ENCODE measurements at regions not wholly inside any gene's neighbourhood (a gene's known extent, or its start where the extent isn't known, plus 50 kb on each side); places are given as distances from the start of the nearest gene placed in this dataset.
"Not testable (repeated sequence)": the region's sequence is repeated elsewhere in the genome, so short reads cannot be mapped to it uniquely, and the experiment has no call there.

DNA sequence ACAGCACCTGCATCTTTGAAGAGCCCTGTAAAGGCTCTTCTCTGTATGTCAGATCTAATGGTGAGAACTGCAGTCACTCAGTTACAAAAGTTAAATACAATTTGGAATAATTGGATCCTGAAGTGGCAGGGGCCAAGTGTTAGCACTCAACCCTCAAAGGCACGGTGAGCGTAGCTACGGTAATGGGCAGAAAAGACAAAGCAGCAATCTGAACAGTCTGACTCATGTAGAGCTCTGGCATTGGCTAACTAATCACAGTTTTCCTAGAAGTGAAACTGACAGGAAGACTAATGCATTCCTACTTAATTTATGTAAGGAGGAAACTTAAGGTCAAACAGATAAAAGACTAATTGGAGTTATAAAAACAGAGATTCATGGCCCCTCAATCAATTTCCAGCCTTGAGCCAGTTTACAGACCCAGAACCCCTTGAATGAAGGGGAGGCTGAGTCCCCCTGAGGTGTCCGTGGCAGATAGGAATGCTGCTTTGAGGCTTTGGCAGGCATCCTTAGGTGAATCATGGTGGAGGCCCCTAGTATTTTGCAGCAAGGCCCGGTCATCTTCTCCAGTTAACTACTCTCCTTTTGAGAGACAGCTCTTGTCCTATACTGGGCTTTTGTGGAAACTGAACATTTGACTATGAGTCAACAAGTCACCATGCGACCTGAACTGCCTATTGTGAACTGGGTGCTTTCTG, 450.7 kb downstream of the ZNF33B start:
- not testable (repeated sequence) for DNase-seq

DNA sequence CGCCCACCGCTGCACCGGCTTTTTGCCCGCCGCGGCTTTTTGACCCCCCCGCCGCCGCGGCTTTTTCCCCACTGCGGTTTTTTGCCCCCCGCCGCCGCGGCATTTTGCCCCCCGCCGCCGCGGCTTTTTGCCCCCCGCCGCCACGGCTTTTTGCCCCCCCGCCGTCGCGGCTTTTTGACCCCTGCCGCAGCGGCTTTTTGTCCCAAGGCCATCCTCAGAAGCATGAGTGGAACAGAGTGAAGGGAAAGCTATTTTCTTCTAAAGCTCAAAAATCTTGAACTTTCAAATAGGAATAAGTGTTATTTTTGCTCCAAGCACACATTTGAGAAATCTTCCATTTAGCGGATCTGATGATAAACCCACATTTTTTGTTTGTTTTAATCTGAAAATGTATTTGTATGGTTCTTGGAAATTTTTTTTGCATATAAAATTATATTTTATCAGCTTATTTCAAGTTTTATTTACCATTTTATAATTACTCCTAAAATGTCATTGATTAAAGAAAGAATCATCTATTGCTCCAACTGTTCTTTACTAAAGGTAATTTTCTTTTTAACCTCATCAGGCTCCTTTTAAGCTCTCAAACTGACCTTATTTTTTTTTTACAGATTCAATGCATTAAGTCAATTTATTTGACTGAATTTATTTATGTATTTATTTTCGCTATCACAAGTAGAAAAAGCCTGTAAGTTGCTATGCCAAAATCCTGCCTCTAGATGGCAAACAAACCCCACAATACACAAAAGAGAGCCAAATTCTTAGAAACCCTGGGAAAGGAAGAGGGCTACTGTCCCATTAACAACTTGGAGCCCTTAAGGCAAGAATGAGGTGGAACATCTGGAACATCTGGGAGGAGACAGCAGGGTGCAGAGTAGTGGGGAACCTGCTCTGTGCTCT, 460.3 kb downstream of the ZNF33B start:
- DNase-seq: not testable (repeated sequence)

DNA sequence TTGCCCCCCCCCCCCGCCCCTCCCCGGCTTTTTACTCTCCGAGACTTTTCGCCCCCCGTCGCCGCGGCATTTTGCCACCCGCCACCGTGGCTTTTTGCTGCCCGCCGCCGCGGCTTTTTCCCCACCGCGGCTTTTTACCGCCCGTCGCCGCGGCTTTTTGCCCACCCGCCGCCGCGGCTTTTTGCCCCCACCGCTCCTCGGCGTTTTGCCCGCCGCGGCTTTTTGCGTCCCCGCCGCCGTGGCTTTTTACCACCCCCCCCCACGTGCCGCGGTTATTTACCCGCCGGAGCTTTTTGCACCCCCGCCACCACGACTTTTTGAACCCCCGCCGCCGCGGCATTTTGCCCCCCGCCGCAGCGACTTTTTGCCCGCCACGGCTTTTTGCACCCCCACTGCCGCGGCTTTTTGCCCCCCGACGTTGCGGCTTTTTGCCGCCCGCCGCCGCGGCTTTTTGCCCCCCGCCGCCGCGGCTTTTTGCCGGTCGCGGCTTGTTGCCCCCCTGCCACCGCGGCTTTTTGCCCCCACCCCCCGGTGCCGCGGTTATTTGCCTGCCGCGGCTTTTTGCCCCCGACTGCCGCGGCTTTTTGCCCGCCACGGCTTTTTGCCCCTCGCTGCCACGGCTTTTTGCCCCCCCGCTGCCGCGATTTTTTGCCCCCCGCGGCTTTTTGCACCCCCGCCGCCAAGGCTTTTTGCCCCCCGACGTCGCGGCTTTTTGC, 461.1 kb downstream of the ZNF33B start:
- DNase-seq: no peak

DNA sequence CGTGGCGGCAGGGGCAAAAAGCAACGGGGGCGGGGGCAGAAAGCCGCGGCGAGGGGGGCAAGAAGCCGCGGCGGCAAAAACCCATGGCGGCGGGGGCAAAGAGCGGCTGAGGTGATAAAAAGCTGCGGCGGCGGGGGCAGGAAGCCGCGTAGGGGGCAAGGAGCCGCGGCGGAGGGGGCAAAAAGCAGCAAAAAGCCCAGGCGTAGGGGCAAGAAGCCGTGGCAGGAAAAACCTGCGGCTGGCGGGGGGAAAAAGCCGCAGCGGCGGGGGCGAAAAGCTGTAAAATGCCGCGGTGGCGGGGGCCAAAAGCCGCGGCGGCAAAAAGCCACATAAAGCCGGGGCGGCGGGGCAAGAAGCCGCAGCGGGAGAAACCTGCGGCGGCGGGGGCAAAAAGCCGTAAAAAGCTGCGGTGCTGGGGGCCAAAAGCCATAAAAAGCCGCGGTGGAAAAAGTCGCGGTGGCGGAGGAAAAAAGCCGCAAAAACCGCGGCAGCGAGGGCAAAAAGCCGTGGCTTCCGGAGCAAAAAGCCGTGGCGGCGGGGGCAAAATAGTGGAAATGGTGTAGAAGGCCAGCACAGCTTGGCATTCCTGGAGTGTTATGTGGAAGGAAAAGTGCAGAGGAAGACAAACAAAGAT, 487.8 kb downstream of the ZNF33B start:
- DNase-seq: no peak

DNA sequence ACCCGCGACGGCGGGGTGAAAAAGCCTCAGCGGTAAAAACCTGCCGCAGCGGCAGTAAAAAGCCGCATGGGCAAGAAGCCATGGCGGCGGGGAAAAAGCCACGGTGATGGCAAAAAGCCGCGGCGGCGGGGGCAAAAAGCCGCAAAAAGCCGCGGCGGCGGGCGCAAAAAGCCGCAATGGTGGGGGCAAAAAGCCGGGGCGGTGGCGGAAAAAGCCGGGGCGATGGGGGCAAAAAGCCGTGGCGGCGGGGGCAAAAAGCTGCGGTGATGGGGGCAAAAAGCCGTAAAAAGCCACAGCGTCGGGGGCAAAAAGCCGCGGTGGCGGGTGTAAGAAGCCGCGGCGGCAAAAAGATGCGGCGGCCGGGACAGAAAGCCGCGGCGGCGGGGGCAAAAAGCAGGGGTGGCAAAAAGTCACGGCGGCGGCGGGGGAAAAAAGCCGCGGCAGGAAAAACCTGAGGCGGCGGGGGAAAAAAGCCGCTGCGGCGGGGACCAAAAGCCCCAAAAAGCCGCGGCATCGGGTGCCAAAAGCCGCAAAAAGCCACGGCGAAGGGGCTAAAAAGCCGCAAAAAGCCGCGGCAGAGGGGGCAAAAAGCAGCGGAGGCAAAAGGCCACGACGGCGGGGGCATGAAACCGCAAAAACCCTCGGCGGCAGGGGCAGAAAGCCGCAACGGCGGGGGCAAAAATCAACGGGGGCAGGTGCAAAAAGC, 488.5 kb downstream of the ZNF33B start:
- DNase-seq: no peak

DNA sequence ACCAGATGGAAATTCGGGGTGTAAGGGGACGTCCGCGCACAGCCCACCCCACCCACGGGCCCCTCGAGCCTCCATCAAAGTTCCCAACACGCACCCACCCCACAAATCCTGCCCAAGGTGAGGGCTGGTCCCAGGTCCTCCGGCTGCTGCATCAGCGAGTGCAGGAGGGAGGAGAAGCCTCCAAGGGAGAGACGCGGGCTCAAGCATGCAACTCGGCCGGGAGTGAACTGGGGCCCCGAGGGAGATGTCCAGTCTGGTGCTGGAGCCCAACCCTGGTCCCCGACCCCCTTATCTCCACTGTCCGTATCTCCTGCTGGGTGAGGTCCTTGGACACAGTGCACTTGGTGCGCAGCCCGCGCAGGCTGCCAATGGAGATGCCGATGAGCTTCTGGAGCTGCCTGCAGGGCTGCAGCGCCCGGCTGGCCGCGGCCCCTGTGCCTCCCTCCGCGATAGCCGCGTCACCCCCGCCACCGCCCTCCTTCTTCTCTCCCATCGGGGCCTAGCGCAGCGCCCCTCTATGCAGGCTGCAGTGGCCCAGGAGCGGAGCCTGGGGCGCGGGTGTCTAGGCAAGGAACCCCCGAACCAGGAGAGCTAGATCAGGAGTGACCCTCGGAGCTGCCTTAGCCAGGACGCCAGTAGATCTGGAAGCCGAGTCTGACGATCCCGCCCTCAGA, 489.2 kb downstream of the ZNF33B start:
- no peak for DNase-seq

DNA sequence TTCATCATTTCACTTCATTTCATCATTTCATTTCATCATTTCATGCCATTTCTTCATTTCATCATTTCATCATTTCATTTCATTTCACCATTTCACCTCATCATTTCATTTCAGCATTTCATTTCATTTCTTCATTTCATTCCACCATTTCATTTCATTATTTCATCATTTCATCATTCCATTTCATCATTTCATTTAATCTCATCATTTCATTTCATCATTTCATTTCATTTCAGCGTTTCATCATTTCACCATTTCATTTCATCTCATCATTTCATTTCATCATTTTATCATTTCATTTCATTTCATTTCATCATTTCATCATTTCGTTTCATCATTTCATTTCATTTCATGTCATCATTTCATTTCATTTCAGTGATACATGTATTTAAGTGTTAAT, 492.2 kb downstream of the ZNF33B start:
- not testable (repeated sequence) for DNase-seq

DNA sequence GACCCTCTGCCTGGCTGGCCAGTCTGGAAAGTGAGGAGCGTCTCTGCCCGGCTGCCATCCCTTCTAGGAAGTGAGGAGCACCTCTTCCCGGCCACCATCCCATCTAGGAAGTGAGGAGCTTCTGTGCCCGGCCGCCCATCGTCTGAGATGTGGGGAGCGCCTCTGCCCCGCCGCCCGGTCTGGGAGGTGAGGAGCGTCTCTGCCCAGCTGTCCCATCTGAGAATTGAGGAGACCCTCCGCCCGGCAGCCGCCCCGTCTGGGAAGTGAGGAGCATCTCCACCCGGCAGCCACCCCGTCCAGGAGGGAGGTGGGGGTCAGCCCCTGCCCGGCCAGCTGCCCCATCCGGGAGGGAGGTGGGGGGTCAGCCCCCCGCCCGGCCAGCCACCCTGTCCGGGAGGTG, 500.3 kb downstream of the ZNF33B start:
- not testable (repeated sequence) for DNase-seq

DNA sequence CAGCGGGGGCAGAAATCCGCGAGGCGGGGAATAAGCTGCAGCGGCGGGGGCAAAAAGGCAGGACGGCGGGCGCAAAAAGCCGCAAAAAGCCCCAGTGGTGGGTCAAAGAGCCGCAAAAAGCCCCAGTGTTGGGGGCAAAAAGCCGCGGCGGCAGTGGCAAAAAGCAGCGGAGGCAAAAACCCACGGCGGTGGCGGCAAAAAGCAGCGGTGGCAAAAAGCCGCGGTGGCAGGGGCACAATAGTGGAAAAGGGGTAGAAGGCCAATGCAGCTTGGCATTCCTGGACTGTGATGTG, 525.3 kb downstream of the ZNF33B start:
- no peak for DNase-seq

DNA sequence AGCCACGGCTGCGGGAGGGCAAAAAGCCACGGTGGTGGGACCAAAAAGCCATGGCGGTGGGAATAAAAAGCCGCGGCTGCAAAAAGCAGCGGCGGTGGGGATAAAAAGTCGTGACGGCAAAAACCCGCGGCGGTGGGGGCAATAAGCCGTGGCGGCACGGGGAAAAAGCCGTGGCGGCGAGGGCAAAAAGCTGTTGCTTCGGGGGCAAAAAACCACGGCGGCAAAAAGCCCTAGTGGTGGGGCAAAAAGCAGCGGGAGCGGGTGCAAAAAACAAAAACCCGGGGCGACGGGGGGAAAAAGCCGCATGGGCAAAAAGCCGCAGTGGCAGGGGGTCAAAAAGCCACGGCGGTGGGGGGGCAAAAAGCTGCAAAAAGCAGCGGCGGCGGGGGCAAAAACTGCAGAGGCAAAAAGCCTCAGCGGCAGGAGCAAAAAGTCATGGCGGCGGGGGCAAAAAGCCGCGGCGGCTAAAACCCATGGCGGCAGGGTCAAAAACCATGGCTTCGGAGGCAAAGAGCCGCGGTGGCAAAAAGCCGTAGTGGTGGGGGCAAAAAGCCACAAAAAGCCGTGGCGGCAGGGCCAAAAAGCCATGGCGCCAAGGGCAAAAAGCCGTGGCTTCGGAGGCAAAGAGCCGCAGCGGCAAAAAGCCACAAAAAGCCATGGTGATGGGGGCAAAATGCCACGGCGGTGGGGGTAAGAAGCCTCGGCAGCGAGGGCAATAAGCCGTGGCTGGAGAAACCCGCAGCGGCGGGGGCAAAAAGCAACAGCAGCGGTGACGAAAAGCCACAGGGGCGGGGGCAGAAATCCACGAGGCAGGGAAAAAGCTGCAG, 525.8 kb downstream of the ZNF33B start:
- DNase-seq: no peak

DNA sequence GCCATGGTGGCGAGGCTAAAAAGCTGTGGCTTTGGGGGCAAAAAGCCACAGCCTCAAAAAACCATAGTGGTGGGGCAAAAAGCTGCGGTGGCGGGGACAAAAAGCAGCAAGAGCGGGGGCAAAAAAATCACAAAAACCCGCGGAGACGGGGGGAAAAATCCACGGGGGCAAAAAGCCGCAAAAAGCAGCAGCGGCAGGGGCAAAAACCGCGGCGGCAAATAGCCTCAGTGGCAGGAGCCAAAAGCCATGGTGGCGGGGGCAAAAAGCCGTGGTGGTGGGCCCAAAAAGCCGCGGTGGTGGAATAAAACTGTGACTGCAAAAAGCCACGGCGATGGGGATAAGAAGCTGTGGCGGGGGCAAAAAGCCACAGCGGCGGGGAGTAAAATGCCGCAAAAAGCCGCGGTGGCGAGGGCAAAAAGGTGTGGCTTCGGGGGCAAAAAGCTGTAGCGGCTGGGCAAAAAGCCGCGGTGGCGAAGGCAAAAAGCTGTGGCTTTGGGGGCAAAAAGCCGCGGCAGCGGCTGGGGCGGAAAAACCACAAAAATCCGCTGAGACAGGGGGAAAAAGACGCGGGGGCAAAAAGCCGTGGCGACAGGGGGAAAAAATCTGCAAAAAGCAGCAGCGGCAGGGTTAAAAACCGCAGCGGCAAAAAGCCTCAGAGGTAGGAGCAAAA, 526.6 kb downstream of the ZNF33B start:
- DNase-seq: no peak

DNA sequence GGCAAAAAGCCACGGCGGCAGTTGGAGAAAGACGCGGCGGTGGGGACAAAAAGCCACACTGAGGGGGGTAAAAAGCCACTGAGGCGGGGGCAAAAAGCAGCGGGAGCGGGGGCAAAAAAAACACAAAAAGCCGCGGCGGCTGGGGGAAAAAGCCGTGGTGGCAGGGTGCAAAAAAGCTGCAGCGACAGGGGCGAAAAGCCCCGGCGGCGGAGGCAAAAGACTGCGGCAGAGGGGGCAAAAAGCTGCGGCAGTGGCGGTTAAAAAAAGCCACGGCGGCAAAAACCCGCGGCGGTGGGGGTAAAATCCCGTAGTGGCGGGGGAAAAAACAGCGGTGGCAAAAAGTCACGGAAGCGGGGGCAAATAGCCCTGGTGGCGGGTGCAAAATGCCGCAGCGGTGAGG, 527.3 kb downstream of the ZNF33B start:
- no peak for DNase-seq

All from hypothalamus (tissue), 51 donors.